ENCODE measurements at regions not wholly inside any gene's neighbourhood (a gene's known extent, or its start where the extent isn't known, plus 50 kb on each side); places are given as distances from the start of the nearest gene placed in this dataset.
"Not testable (repeated sequence)": the region's sequence is repeated elsewhere in the genome, so short reads cannot be mapped to it uniquely, and the experiment has no call there.

GRCh38 chr22:48426466-48427380 lies 1401.0 kb downstream of the BRD1 start:
- no peak for DNase-seq

GRCh38 chr22:48425641-48426040 lies 1402.0 kb downstream of the BRD1 start:
- no peak for DNase-seq

- no peak for DNase-seq
These were observed 1402.6 kb downstream of the BRD1 start for GRCh38 chr22:48425091-48425506.

DNA sequence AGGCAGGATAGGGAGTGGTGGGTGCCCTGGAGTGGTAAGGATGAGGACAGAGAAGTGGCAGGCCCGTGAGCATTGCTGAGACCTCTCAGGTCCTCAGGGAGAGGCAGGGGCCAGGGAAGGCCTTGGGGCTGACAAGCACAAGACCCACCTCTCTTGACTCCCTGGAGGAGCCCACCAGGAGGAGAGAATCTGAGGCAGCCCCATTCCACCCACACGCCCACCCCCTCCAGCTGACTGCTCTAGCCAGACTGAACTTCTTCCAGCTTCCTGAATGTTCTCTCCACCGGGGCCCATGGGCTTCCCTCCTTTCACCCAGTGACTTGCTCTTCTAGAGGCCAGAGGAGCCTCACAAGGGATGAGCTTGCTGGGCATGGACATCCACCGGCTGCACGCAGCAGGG lies 1403.0 kb downstream of the BRD1 start:
- no peak for DNase-seq

GRCh38 chr22:48424201-48424627 lies 1403.5 kb downstream of the BRD1 start:
- DNase-seq: no peak

DNA sequence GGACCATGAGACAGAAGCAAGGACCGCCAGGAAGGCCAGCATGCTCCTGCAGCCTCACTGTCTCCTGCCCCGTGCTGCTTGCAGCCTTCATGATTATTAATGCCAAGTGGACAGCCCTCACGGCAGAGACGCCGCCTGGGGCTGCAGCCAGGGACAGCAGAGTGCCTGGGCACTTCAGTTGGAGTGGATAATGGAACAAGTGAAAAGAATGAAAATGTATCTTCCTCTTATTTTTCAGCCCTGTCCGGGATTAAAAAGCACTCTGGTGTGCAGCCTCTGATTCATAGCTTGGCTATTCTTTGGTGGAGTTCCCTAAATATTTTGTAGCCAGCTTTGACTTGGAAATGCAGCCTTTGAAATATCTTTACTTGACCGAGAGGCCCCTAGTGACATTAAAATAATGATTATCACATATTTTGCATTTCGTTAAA lies 1404.2 kb downstream of the BRD1 start:
- no peak for DNase-seq

DNA sequence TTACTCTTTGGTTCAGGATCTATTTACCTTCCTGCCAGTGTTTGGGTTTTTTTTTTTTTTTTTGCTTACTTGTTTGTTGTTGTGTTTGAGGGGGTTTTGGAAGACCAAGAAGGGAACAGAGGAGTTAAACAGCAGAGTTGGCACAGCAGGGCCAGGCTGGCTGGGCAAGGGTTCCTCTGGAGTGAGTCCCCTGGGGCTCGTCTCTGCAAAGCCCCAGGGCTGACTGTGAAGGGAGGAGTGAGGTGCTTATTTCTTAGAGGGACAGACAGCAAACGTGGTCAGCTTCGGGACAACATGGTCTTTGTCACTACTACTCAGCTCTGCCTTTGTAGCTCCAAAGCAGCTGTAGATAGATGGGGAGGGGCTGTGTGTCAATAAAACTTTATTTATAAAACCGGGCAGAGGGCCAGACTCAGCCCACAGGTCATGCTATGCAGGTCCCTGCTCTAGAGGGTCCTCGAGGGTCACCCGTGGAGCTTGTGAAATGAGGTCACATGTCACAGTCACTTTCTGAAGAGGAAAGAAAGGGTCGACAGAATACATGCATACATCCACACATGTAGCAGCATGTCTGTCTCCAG lies 1404.7 kb downstream of the BRD1 start:
- DNase-seq: no peak

GRCh38 chr22:48418831-48419230 lies 1408.8 kb downstream of the BRD1 start:
- DNase-seq: no peak

- DNase-seq: no peak
These were observed 1410.2 kb downstream of the BRD1 start for GRCh38 chr22:48417225-48418070.

DNA sequence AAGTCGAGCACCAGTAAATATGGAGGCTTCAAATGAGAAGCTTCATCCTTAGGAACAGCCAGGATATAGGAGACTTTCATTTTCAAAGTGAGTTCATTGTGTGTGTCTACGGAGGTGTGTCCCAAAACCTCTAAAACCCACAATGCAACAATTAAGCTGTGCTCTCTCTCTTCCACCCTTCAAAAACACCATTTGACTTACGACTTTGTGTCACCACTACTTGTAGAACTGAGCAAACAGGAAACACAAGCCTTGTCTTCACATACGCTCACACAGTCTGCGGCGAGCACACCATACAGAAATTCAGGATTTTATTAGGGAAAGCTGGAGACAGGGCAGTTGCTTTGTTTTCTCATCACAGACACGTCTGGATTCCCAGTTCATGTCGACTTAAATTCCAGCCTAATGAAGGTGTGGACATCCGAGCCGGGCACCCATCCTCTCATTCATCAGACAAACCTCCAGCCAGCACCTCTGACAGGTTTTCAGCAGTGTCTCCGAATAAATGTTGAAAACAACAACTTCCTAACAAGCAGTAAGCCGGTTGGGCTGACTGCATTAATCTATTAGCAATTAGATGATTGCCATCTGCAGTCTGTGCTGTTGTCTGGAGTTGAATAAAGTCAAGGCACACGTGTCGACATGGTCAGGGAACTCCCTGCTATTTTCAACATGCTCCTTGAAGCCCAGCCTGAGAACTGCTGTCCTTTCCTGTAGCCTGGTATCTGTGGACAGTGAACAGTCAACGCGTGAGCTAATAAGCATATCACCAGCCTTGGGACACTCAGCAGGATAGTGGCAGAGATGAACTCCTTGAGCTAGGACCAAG lies 1411.1 kb downstream of the BRD1 start:
- DNase-seq: no peak

DNA sequence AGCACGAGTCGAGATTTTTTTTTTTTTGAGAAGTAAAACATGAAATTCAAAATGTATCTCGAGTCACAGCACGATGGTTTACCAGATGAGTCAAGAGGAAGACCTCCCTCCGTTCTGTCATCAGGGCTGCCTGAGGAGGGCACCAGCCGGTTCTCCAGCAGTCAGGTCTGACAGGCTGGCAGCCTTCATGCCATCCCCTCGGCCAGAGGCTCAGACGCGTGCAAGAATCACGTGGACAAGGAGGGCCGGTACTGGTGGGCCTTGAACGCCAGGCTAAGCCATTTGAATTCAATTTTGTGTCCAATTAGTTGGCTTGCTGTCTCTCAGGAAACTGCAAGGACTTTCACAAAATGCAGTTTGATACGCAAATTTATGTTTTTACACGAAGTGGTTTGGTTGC lies 1412.2 kb downstream of the BRD1 start:
- no peak for DNase-seq

- DNase-seq: no peak
These were observed 1413.0 kb downstream of the BRD1 start for GRCh38 chr22:48414651-48415050.

DNA sequence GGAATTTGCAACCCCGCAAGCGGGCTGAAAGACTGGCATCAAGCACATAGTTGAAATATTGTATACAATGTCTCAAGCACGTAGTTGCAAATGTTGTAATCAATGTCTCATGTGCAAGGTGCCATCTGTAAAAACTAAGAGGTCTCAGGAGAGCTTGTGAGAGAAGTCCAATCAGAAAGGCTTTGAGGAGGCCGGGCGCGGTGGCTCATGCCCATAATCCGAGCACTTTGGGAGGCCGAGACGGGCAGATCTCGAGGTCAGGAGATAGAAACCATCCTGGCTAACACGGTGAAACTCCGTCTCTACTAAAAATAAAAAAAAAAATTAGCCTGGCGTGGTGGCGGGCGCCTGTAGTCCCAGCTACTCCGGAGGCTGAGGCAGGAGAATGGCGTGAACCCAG lies 1414.7 kb downstream of the BRD1 start:
- DNase-seq: not testable (repeated sequence)

GRCh38 chr22:48410536-48410935 lies 1417.1 kb downstream of the BRD1 start:
- DNase-seq: no peak

DNA sequence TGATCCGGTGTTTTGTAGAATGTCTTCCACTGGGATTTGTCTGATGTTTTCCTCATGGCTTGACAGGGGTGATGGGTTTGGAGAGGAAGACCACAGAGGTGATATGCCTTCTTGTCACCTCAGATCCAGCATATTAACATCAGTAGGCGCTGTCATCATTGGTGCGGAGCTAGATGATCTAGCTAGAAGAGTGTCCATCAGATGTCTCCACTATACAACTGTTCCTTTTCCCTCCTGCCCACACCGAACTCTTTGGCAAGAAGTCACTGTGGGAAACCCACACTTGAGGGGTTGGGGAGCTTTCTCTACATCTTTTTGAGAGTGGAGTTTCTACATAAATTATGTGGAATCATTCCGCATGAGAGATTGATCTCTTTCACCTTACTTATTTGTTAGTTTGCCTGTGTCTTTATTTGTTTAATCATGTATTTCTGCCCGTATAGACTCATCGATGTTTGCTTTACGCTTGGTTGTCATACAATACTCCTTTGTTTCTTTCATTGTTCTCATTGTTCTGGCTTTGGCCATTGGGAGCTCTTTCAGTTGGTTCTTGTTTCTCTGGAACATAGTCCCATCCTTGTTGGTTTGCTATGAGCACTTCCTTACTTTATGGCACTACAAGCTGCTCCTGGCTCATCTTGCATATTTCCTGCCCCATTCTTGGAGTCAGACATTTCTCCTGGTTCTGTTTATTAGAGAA lies 1420.3 kb downstream of the BRD1 start:
- no peak for DNase-seq

GRCh38 chr22:48406161-48406560 lies 1421.5 kb downstream of the BRD1 start:
- no peak for DNase-seq

- no peak for DNase-seq
These were observed 1421.9 kb downstream of the BRD1 start for GRCh38 chr22:48405741-48406140.

DNA sequence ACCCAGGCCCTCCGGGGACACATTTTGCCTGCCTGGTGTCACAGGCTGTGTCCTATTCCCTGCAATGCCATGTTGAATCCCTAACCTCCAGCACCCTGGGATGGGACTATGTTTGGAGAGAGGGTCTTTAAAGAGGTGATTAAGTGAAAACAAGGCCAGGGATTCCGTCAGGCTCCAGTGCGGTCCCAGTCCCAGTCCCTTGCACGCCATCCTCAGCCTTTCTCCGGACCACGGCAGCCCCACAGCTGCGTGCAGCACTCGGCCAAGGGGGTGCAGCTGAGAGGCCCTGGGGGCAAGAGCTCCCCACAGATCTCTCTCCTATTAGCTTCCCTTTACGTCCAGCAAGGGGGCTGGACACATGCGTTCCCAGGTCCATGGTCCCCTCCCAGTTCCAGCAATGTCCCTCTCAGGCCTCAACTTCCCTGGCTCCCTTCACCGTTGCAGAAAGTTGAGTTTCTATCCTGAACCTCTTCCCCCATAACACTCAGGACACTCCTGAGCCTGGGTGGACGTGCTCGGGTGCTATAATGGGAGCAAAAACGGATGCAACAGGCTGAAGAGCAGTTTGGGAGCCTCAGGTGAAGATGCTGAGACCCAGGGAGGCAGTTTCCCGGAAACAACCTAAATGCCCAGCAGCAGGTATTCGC lies 1422.7 kb downstream of the BRD1 start:
- no peak for DNase-seq

DNA sequence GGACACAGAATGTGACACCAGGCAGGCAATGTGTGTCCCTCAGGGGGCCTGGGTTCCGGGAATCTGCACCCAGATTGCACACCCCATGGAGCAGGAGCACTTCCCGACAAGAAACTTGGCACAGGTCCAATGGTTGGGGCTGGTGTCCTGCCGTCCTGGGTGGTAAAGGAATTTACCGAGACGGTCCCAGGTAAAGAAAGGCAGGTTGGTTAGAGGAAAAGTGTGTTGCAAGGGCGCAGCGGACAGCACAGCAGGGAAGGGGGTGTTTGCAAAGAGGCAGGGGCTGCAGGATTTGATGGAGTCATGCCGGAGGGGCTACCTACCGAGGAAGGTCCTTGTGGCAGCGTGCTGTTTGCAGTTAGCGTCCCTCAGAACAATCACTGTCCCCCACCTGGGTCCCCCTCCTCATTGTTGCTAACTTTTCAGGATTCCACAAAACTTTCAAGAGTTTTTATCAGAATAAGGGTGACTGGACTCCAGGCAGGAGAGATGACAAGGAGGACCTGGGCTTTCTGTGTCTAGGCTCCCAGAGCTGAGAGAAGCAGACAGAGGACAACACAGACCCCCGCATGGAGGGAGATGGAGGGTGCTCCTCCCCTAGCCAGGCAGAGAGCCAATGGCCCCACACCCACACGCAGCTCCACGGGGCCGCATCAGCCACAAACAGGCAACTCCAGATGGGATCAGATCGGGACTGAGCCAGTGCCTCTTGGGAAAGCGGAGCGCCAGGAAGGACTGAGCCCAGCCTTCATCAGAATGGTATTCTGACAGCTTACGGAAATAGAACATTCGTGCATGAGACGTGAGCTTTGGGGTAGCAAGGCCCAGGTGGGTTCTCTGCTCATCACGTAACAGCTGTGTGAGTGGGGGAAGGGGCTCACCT lies 1423.9 kb downstream of the BRD1 start:
- no peak for DNase-seq

GRCh38 chr22:48402591-48403031 lies 1425.1 kb downstream of the BRD1 start:
- no peak for DNase-seq
